ELR (cell line): ENCODE measurements at regions not wholly inside any gene's neighbourhood (a gene's known extent, or its start where the extent isn't known, plus 50 kb on each side); places are given as distances from the start of the nearest gene placed in this dataset.

ENCODE experiments used
- DNase-seq: peaks from one replicate; pipeline ENCODE4 v3.0.0-alpha.2; 2015; ENCODE audit warnings: low read depth

DNA sequence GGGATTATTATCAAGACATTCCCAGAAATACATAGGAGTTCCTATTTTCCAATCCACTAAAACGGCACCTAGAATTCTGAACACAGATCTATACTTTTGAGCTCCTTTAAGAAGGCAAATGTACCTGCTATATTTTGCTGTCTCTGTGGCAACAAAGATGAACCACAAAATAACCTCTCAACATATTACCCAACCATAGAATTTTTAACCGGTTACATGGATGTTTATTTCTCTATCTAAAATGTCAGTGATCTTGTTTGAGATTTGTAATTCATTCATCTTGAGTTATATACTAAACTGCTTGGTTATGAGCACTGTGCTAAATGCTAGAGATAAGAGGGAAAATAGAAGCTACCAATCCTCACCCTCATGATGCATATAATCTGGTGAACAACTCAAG is 117.5 kb upstream of the HMGCLL1 start:
- no peak for DNase-seq

DNA sequence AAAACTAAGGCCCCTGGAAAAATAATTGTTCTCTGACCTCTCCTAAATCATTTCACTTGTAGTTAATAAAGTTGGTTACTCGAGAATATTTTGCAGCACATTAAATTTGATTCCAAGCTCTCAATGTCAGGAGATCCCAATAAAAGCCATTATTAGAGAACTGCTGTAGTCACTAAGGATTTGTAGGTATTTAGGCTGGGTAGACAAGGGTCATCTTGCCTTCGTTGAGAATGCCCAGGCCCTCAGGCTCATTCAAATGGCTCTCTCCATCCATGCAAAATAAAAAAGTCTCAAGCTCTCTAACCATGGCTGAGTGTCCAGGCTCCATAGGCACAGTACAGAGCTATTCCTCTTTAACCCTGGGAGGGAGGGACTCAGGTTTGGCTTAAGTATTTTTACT is 117.0 kb upstream of the HMGCLL1 start:
- DNase-seq: no peak

DNA sequence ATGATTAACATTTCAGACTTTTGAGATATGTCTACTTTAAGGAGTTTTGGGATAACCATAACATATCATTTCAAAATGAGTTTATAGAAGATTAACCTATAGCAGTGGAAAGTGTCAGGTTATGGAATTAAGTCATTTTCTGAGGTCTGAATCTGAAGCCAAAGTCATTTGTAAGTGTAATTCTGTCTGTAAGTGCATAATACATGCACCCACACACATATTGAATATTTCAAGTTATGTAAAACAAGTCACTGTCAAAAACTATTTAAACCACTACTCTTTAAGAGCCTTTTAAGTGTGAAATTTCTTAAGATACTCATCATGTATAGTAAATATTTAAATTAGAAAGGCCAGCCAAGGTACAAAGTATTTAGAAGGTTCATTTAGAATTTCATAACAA is 115.8 kb upstream of the HMGCLL1 start:
- DNase-seq: no peak

DNA sequence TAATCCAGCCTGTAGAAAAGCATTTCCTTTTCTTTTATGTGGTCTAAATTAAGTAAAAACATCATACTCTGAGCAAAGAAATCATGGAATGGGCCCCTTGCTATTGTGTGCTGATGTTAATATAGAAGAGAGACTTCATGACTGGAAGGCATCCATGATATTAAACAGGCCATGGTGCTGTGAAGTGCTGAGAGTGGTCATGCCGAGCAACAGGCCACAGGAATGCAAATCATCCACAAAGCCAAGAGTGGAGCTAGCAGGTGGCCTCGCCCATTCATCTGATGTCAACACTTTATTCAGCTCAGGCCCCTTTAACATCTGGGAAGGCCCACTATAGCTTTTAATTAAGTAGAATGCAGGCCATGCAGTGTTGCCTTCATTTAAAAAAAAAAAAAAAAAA is 115.2 kb upstream of the HMGCLL1 start:
- peak; percentile 69 for DNase-seq

DNA sequence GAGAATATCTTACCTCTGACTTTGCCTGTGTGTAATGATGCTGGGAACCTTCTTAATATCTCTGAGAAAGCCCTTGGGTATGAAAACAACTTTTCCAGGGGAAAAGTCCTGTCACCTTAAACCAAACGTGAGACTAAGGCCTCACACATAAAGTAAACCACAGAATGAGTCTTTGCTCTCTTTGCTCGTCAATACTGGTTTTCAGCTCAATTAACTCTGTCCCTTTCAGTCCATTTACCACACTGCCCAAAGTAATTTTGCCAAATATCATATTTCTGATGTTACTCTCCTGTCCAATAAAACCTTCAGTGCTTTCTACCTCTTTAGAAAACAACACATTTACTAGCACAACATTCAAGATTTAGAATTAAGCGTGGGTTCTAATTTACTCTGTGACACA is 100.5 kb upstream of the HMGCLL1 start:
- DNase-seq: no peak

DNA sequence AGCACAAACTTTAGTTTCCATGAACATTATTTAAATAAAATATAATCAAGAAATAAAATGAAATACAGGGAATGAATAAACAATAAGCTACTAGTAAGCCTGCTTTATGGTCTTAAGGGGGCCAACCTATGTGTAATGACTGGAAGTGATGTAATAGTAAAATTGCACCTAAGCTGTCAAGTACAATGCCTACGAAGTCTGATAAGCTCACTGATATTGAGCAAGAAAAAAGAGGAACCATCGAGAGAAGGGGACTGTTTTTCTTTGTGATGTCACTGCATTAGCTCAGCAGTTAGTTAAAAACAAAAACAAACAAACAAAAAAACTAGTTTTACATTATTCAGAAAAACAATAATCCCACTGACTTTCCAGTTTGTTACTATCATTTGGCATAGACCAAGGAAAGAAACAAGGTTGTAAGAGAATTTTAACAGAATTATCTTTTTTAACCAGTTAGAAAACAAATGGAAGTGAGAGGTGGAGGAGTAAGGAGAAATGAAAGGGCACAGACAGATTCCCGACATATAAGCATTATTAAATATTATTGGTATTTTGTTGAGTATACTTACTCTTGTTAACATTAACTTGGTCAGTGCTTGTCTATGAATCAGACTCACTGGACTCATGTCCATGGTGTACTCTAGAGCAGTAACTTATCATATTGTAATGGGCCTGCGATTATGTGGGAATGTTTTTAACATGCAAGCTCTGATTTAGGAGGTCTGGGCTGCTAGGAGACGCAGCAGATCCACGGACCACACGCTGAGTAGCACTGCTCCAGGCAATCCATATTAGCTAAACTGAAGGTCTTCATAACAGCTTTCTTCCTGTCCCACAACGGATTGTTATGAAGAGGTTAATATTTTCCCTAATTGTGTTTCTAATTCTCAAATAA is 99.6 kb upstream of the HMGCLL1 start:
- DNase-seq: no peak

DNA sequence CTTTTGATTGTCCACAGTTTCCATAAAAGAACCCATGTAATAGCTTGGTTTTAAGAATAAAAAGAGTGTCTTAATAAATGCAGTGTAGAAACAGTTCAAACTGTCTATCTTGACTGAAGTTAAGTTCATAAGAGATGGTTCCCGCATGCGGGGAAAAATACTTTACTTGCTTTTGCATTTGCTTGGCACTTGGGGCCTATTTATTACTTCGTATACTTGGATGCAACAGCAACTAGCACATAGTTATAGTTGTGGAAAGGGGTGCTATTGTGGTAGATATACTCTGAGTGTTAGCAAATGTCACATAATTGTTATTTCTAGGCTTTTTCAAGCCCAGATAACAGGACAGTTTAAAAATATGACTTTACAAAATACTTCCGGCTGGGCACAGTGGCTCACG is 97.7 kb upstream of the HMGCLL1 start:
- DNase-seq: no peak

DNA sequence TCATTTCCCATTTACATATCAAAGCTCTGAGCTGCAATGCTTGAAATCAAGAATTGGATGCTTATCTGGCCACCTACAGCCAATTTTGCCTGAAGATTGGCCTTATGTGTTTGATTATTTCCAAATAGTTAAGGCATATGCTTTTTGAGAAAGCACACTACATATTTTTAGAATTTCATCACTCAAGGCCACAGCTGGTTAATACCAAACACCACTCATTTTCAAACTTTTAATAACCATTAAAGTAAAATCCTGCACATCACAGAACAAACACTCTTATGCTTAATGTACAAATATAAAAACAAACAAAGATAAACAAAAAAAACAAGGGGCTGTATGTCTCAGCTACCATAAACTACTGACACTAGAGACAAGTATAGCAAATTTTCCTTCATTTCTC is 96.9 kb upstream of the HMGCLL1 start:
- DNase-seq: no peak

DNA sequence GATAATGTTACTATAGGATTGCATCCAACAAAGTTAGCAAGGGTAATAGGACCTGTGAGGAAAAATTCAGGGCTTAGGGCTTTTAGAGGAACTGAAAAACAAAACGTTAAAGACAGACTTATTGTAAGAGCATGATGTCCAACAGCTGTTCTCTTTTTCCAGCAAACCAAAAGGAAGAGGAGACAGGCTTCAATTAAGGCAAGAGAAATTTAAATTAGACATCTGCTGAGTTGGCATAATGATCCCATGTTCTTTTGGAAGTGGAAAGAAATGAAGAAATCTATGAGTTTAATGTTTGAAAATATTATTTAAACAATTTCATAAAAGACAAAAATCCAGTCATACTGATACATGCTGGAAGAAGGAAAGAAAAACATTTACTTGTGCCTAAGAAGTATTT is 95.7 kb upstream of the HMGCLL1 start:
- DNase-seq: no peak

DNA sequence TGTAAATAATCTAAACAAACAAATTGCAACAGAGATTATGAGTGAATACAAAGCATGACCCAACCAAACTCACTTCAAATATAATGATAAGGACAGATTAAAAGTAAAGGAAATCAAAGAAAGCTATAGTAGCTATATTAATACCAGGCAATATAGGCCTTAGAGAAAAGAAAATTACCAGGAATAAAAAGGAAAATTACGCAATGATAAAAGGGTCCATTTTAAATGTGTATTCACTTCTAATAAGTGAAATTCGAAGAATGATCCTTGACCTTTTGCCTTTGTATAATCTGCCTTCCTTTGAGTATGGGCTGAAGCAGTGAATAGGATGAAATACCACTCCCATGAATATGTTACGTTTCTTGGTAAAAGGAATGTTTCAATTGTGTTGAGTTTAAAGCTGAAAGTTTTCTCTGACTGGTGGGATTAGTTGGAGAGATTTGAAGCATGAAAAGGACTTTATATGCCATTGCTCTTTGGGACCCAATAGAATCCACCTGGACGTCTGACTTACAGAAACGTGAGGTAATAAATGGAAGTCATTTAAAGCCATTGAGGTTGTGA is 91.9 kb upstream of the HMGCLL1 start:
- no peak for DNase-seq

DNA sequence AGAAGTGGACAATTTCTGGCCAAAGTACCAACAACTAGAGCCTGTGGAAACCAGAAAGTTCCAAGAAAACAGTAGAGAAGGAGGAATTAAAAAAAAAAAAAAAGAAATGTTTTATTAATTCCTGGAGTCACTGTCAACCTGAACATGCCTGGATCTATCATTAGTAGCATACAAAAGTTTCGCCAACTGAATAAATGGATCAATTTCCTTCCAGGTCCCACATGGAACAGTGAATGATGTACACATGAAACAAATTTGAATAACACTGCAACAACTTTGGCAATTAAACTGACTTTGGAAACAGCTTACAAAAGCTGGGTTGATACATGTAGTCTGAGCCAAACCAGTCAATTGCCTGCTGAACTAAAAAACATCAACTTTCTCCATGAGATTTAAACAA is 90.0 kb upstream of the HMGCLL1 start:
- DNase-seq: no peak

DNA sequence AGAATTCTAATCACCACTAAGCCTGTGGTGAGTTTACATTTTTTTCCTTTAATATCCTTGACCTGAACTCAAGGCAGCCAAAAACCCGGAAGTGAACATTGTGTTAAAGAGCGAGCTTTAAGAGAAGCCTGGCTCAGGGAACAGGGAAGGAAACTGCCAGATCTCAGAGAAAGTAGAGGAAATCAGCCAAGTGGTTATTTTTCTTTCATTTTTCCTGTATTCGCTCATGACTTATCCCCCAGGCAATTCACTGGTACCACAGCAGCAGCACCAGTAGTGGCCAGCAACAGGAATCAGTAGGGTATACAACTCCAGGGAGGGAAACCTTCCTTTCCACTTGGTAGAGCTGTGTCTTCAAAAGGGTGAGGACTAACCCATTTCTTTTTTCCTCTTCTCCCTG is 89.6 kb upstream of the HMGCLL1 start:
- peak; percentile 31 for DNase-seq

DNA sequence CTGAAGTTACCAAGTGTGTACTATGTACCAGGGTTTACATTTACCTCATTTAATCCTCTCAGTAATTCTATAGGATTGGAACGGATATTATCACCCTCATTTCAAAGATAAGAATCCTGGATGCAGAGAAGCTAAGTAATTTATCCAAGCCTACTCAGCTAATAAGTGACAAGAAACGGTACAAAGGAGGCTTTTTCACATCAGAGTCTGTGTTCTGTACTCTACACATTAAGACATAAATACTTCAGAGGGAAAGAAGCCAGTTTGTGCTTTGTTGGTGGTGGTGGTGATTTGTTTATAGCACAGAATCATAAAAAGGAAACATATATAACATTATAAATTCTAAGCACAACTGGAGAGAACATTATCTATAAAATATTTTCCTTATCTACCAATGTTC is 88.3 kb upstream of the HMGCLL1 start:
- DNase-seq: no peak

DNA sequence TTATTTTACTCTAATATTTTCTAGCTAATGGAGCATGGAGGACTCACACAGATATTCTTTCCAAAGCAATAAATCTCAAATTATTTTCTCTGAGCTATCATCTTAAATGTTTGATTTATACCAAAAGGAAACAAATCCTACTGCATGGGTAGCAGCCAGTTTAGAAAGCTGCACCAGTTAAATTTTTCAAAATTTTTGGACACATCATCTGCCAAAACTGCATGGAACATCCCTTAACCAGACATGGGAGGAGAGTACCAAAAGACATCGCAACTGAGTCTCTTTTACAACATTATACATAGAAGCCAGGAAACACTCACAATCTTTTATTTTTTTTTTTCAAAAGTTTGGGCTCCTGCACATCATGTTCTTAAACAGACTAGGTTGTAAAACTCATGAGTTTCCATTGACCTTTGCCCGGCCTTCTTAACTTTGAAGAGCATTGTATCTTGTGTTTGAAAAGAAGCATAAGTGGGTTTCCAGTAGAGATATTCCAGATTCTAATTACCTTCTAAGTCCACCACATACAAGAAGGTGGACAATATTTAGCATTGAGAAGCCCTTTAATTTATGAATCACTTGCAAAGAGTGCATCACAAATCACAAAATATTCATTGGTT is 87.7 kb upstream of the HMGCLL1 start:
- DNase-seq: no peak

DNA sequence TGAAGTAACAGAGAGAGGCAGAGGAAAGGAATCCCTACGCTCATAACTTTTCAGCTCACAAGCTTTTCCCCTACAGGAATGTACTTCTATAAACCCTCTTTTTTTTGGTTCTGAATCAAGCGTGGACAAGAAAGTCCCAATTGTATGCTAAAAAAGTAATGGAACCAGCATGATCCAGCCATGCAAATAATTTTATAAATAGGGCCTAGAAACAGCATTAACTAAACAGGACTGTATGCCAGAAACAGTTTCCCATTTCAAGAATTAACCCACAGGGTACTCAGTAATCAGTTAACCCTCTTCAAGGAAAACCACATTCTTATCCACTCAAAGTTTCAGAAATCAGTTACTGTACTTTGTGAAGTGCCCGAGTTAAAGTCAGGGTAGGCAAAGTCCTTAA is 87.0 kb upstream of the HMGCLL1 start:
- DNase-seq: no peak

DNA sequence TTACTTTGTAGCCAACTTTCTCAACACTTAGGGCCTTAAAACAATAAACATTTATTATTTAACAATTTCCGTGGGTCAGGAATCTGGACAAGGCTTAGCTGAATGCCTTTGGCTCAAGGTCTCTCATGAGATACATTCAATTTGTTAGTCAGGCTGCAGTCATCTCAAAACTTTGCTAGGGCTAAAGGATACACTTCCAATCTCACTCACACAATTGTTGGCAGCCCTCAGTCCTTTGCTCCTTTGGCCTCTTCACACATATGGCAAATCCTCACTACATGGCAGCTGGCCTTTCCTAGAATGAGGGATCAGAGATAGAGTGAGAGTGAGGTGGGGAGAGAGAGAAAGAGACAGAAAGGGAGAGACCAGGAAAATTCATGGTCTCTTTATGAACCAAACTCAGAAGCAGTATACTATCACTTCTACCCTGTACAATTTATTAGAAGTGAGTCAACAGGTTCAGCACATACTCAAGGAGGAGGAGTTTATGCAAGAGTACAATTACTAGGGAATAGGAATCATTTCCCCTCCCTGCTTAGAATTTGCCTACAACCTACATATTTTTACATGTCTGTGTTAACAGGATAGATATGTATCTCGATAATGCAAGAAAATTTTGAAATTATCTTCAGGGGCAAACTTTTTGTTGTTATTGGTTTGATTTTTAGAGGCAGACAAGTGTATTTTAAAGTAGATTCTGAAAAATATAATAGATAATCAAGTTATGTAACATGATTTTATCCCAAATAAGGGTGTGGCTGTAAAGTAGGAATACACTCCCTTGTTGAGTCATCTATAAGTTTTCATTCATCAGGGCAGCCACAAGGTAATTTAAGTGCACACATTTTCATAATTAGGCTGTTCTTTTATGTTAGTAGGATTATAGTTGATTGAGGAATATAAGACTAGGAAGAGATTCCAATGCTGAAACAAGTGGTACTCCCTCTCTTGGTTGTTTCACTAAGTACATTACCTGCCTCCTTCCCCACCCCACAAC is 85.9 kb upstream of the HMGCLL1 start:
- peak; percentile 44 for DNase-seq

DNA sequence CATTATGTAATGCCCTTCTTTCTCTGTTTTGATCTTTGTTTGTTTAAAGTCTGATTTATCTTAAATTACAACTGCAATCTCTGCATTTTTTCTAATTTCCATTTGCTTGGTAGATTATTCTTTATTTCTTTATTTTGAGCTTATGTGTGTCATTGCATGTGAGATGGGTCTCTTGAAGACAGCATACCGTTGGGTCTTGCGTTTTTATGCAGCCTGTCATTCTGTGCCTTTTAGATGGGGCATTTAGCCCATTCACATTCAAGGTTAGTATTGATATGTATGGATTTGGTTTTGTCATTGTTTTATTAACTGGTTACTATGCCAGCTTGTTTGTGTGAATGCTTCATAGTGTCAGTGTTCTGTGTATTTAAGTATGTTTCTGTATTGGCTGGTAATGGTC is 84.9 kb upstream of the HMGCLL1 start:
- DNase-seq: no peak

DNA sequence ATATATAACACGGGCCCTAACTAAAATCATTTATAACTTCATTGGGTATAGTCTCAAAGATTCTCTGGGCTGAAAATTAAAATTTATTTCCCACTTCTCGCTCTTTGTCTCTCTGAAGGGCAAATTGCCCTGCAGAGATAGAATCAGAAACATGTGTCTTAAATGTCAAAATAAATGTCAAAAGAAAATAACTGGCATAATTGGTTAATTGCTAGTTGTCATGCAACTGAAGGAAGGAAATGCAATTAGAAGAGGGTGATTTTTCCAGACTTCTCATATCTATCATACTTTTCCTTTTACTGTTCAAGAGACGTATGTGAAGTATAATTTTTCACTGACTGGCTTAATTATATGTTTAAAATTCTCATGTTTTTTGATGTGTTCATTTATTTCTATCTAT is 80.3 kb upstream of the HMGCLL1 start:
- no peak for DNase-seq

DNA sequence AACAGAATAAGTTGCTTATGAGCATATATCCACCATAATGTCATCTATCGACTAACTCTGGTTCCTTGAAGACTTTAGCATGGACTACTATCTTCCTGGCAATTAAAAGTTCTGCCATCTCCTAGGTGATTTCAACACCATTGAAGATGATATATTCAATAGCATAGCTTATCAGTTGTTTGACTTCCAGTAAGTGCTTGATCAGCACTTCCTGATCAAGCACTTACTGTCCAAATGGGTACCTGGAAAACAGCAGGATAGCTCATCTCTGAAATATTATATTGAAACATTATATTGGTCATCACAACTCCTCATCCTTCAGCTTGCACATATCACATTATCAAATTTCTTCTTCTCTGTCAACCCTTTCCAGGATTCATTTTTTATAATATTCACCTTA is 75.5 kb upstream of the HMGCLL1 start:
- DNase-seq: no peak

DNA sequence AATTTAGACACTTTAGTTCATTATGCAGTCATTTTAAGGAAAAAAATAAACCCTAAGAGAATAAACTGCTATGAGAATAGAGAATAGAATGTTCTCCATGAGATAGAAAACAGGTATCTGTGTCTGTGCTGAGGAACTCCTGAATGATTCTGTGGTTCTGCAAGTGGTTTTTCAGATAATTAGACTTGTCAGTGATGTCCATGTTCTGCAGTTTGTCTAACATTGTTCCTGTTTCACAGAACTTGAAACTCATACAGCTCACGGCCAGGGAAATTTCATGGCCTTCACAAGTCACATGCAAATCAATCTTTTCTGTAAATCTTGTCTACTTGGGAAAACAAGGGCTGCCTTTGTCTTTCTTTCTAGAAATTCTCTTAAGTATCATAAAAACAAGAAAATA is 73.4 kb upstream of the HMGCLL1 start:
- no peak for DNase-seq

DNA sequence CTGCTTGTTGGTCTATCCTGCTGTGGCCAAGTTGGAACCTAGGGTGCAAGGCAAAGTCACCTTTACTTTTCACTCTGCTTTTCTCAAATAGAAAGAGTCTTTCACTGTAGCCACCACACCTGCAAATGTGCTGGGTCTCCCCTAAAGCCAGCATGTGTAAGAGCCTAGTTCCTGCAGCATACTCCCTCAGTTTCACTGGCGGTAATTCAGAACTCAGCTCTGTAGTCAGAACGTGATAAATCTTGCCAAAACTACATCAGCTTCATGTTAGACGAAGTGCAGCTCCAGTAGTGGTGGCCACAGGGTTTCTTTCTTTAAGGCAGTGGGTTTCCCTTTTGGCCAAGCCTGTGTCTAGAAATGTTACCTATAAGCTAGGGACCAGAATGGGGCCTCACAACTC is 72.0 kb upstream of the HMGCLL1 start:
- no peak for DNase-seq

DNA sequence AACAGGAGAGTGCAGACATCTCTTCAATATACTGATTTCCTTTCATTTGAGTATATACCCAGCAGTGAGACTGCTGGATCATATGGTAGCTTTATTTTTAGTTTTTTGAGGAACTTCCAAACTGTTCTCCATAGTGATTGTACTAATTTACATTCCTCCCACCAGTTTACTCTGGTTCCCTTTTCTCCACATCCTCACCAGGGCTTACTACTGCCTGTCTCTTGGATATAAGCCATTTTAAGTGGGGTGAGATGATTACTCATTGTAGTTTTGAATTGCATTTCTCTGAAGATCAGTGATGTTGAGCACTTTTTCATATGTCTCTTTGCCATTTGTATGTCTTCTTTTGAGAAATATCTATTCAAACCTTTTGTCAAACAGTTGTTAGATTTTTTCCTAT is 64.9 kb upstream of the HMGCLL1 start:
- peak; percentile 25 for DNase-seq
